ENCODE measurements at regions not wholly inside any gene's neighbourhood (a gene's known extent, or its start where the extent isn't known, plus 50 kb on each side); places are given as distances from the start of the nearest gene placed in this dataset.

DNA sequence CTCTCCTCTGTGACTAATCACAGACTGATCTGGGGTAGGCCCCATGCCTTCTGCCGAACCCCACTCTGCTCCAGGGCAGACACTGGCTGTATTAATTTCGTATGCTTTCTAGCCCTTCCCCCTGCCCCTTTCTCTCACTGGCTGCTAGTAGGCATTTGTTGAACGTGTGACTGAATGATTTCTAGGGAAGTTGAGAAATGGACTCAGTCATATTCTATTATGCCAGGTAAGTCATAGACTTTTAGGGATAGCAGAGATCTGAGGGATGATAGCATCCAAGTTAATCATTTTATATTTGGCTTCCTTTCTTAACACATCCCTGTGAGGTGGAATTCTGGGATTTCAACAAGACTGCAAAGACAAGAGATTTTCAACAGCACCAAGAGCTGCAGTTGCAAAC is 166.4 kb downstream of the FGF9 start:
- DNase-seq, result no peak
- in situ Hi-C loops (cut with MboI; ENCODE audit: low sequenced_read_pairs in 4 of 4) (no loop called here), intact Hi-C loops (cut with DNase I; ENCODE audit: low total_unique reads) (no loop called here)

DNA sequence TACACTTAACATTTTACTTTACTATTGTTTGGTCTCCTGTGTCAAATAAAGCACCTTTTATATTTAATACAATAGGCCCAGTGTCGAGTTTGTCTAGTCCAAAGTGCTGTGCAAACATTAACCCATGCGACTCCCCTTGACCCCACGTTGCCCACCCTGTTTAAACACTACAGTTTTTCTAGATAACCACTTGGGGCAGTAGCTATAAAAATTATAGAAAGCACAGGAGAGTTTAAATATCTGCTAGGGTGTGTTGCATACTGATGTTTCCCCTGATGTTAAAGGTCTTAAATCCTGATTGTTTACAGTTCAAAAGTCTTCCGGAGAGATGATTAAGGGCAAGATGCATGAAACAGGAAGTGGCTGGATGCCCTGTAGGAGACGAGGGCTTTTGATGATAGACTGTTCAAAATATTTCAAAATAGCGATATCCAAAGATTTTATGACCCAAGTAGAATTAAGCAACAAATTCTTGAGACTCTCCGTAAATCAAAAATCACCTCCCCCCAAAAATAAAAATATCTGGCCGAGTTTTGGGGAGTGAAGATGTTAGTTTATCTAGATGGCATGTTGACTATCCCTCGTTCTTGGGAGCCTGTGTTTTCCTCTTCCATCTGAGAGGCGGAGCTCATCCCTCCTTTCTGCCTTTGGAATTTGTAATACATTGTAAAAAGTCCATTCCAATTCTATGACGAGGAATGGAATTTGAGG is 167.1 kb downstream of the FGF9 start:
- Histone ChIP-seq H3K36me3 (no peaks in the 10 kb centered on the region), H3K27me3 (no peaks in the 10 kb centered on the region), H3K4me1 (no peaks in the 10 kb centered on the region), H3K27ac (no peak overlapping the region), H3K4me3 (no peak overlapping the region), H3K9me3 (no peaks in the 10 kb centered on the region)
- TF ChIP-seq, protein P1, sequence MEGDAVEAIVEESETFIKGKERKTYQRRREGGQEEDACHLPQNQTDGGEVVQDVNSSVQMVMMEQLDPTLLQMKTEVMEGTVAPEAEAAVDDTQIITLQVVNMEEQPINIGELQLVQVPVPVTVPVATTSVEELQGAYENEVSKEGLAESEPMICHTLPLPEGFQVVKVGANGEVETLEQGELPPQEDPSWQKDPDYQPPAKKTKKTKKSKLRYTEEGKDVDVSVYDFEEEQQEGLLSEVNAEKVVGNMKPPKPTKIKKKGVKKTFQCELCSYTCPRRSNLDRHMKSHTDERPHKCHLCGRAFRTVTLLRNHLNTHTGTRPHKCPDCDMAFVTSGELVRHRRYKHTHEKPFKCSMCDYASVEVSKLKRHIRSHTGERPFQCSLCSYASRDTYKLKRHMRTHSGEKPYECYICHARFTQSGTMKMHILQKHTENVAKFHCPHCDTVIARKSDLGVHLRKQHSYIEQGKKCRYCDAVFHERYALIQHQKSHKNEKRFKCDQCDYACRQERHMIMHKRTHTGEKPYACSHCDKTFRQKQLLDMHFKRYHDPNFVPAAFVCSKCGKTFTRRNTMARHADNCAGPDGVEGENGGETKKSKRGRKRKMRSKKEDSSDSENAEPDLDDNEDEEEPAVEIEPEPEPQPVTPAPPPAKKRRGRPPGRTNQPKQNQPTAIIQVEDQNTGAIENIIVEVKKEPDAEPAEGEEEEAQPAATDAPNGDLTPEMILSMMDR (IDR thresholded peaks at IDR 0.05 in 4 of 5, conservative IDR thresholded peaks at IDR 0.05 in 1 of 5), result no peak
- no peak for TF ChIP-seq POLR2A (IDR thresholded peaks at IDR 0.05)
- in situ Hi-C loops (cut with MboI; ENCODE audit: low sequenced_read_pairs in 4 of 4) (no loop called here), intact Hi-C loops (cut with DNase I; ENCODE audit: low total_unique reads) (no loop called here)
- DNase-seq (no peak), ATAC-seq (no peak)

More for the DNA sequence above, 166.4 kb downstream of the FGF9 start:
- Histone ChIP-seq H3K27ac (no peak overlapping the region), H3K4me3 (no peak overlapping the region), H3K9me3 (no peaks in the 10 kb centered on the region), H3K4me1 (no peaks in the 10 kb centered on the region), H3K27me3 (no peaks in the 10 kb centered on the region), H3K36me3 (no peaks in the 10 kb centered on the region)
- ATAC-seq, result no peak
- TF ChIP-seq POLR2A (IDR thresholded peaks at IDR 0.05), result no peak
- TF ChIP-seq, protein P1 (IDR thresholded peaks at IDR 0.05 in 4 of 5, conservative IDR thresholded peaks at IDR 0.05 in 1 of 5), result no peak

DNA sequence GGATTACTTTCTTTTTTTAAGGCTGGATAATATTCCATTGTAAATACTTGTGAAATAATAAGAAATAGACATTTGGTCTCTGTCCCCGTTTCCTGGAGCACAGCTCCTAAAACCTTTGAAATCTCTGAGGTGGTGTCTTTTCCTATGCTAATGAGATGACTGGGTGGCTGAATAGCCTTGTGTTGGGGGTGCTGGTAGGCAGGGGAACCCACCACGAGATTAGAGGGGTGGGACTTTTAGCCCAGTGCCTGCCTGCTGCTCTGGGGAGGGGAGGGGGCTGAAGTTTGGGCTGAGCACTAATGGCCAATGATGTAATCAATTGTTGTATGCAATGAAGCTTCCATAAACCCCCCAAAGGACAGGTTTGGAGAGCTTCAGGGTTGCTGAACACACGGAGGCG is 175.7 kb downstream of the FGF9 start:
- Histone ChIP-seq H3K4me1 (no peaks in the 10 kb centered on the region), H3K36me3 (no peaks in the 10 kb centered on the region), H3K27me3 (no peaks in the 10 kb centered on the region), H3K9me3 (no peaks in the 10 kb centered on the region), H3K27ac (no peak overlapping the region), H3K4me3 (no peak overlapping the region)
- in situ Hi-C loops (cut with MboI; ENCODE audit: low sequenced_read_pairs in 4 of 4), result no loop called here
- DNase-seq (no peak), ATAC-seq (no peak)
- intact Hi-C loops (cut with DNase I; ENCODE audit: low total_unique reads), result no loop called here
- no peak for TF ChIP-seq POLR2A (IDR thresholded peaks at IDR 0.05)

DNA sequence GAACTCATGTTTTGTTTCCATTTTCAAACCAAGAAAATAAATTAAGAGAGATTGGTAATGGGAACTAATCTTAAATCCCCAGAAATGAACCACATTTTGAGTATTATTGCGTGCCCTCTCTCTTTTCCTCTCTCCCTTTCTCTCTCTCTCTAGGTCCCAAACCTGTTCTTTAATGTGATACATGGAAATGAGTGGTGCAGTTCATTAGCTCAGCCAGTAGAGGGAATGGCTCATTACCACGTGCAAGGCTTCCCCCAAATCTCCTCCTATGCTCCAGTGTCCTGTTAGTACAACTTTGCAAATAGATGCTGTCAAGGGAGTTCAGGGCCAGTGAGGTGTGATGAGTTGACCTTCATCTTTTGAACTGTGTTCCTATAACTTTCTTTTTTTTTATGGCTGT is 178.4 kb downstream of the FGF9 start:
- TF ChIP-seq, protein P1 (IDR thresholded peaks at IDR 0.05 in 4 of 5, conservative IDR thresholded peaks at IDR 0.05 in 1 of 5), result peak in 4 of 5 experiments; percentile 10 to 39 (median 17)
- TF ChIP-seq POLR2A (IDR thresholded peaks at IDR 0.05), result no peak
- ATAC-seq (no peak), DNase-seq (no peak)
- no peaks in the 10 kb centered on the region for H3K4me1 ChIP-seq
- H3K9me3 ChIP-seq, result no peaks in the 10 kb centered on the region
- no peaks in the 10 kb centered on the region for H3K27me3 ChIP-seq
- H3K27ac ChIP-seq, result no peak overlapping the region
- H3K4me3 ChIP-seq, result no peak overlapping the region
- no peaks in the 10 kb centered on the region for H3K36me3 ChIP-seq
- intact Hi-C loops (cut with DNase I; ENCODE audit: low total_unique reads), result no loop called here
- in situ Hi-C loops (cut with MboI; ENCODE audit: low sequenced_read_pairs in 4 of 4), result no loop called here

DNA sequence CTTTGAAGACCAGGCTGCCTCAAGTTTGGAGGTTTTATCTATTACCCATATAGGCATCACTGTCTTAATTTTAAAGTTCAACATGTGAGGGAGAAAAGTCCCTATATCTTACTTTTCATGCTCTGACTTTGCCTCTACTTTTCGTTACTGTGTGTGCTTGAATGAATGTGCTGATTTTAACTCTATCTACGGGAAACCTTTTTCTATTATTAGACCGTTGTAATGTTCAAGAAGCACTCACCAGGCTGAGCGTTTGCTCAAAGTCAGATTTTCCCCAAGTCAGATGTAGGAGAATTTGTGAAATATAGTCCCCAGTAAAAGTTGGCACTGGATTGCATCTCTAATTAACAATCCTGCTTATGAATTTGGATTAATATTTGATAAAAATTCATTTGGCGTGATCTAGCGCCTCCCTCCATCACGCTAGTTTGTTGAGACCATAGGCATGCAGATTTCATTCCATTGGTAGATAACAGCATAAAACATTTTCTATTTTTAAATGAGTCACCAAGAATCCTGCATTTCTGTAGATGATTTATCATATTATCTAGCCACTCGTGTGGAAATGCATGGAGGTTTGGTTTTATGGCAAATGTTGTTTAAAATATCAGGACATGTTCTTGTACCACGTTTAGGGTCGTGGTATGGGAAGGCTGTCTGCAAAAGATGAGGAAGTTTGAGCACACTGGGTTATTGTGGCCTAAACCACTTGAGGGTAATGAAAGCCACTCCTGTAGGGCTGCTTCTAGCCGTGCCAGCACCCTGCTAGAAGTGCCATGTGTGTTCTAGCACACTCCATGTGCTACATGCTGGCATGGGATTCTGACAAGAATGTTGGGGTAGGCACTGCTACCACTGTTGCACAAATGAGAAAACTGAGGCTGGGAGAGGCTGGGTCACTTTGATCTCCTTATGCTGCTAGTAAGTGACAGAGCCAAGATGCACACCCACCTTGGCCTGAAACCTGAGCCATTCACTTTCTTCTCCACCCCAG is 179.4 kb downstream of the FGF9 start:
- Histone ChIP-seq H3K9me3 (no peaks in the 10 kb centered on the region), H3K36me3 (no peaks in the 10 kb centered on the region), H3K27ac (no peak overlapping the region), H3K4me1 (no peaks in the 10 kb centered on the region), H3K27me3 (no peaks in the 10 kb centered on the region), H3K4me3 (no peak overlapping the region)
- in situ Hi-C loops (cut with MboI; ENCODE audit: low sequenced_read_pairs in 4 of 4) (no loop called here), intact Hi-C loops (cut with DNase I; ENCODE audit: low total_unique reads) (no loop called here)
- no peak for TF ChIP-seq POLR2A (IDR thresholded peaks at IDR 0.05)
- TF ChIP-seq, protein P1 (IDR thresholded peaks at IDR 0.05 in 4 of 5, conservative IDR thresholded peaks at IDR 0.05 in 1 of 5), result no peak
- ATAC-seq (no peak), DNase-seq (no peak)

All from gastrocnemius medialis (tissue), 4 donors.